ENCODE measurements at regions not wholly inside any gene's neighbourhood (a gene's known extent, or its start where the extent isn't known, plus 50 kb on each side); places are given as distances from the start of the nearest gene placed in this dataset.
"Not testable (repeated sequence)": the region's sequence is repeated elsewhere in the genome, so short reads cannot be mapped to it uniquely, and the experiment has no call there.

- DNase-seq (ENCODE audit: low spot score) (no peak), FAIRE-seq (no peak)
Measured at GRCh38 chr14:44620121-44621019, 113.3 kb upstream of the FSCB start.

DNA sequence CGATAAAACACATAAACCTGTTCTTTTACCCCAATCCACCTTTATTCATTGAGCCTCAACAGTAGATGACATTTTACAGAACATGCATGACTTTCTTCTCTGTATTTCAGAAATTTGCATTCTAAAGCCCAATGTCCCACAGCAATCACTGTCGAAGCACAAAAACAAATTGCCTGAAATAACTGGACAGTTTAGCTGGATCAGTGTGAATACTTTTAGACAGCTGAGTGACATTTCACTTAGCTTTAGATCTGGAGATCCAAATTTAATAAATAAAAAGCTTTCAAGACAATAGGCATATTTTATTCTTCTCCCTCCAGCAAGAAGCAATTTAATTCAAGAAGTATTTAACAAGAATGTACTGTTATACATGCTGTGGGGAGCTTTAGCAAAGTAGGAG, 109.1 kb upstream of the FSCB start:
- no peak for FAIRE-seq

DNA sequence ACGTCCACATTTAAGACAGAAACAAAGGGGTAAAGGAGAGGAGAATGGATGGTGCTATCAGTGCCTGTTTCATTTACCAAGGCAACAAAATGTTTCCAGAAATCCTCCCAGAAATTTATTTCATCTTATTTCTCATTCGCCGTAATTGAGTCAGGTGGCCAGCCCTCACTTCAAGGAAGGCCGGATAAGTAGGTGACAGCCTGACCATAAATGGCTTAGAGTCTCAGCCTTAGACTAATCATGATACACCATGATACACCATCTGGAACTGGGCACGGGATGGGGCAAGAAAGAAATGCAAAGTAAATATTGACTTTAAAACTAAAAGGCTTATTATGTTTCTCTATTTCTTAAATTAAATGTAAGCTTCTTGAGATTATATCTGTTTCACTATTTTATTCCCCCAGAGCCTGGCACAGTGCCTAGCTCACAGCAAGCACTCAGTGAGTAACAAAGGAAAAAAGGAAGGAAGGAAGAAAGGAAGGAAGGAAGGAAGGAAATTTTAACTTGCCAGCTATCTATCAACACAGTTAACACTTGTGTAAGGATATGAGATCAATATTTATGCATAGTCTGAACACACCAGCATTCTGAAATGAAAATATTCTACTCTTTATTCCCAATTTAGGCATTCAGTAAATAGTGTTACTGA, 106.1 kb upstream of the FSCB start:
- FAIRE-seq (no peak), DNase-seq (ENCODE audit: low spot score) (no peak)

More for the DNA sequence above, 109.1 kb upstream of the FSCB start:
- DNase-seq (ENCODE audit: low spot score): no peak

- DNase-seq (ENCODE audit: low spot score): no peak
- FAIRE-seq: no peak
Measured at GRCh38 chr14:44612002-44612401, 104.9 kb upstream of the FSCB start.

GRCh38 chr14:44609876-44610510, 102.9 kb upstream of the FSCB start:
- DNase-seq (ENCODE audit: low spot score) (no peak), FAIRE-seq (no peak)

DNA sequence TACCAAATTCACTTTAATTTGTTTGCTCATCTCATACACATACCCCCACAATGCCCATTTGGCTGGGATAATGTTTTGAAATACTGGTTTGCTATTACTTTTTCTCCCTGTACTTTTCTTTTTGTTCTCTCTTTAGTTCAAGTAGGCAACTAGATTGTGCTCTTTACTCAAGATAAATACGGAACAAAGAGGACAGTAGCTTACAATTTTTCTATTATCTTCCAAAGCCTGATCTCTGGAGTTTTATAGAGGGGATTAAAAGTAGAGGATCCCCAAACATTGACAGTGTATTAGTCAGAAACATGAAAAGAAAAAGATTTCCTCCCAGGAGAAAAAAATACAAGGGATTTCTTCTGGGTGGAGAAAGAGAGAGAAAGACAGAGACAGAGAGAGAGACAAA, 102.1 kb upstream of the FSCB start:
- FAIRE-seq: no peak
- no peak for DNase-seq (ENCODE audit: low spot score)

DNA sequence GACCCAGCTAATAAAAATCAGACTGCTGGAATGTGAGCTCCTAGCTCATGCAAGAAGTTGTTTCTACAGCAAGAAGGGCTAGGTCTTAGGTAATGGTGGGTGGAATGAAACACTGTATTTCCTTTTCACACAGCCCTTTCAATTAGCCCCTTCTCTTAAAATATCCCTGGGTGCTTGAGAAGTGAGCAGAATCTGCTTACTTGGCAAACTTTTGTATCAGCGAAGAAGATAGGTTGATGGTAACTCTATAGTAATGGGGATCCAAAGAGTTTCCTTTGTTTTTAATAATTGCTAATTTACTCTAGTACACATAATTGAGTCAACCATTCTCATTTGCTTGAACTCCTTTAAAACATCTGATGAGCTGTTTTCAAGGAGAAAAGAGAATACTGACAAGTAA, 100.6 kb upstream of the FSCB start:
- FAIRE-seq (no peak), DNase-seq (ENCODE audit: low spot score) (no peak)

GRCh38 chr14:44606576-44606975, 99.5 kb upstream of the FSCB start:
- DNase-seq (ENCODE audit: low spot score) (no peak), FAIRE-seq (no peak)

DNA sequence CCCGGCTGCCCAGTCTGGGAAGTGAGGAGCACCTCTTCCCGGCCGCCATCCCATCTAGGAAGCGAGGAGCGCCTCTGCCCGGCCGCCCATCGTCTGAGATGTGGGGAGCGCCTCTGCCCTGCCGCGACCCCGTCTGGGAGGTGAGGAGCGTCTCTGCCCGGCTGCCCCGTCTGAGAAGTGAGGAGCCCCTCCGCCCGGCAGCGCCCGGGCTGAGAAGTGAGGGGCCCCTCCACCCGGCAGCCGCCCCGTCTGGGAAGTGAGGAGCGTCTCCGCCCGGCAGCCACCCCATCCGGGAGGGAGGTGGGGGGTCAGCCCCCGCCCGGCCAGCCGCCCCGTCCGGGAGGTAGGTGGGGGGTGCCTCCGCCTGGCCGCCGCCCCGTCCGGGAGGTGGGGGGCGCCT, 94.2 kb upstream of the FSCB start:
- not testable (repeated sequence) for DNase-seq (ENCODE audit: low spot score); FAIRE-seq

DNA sequence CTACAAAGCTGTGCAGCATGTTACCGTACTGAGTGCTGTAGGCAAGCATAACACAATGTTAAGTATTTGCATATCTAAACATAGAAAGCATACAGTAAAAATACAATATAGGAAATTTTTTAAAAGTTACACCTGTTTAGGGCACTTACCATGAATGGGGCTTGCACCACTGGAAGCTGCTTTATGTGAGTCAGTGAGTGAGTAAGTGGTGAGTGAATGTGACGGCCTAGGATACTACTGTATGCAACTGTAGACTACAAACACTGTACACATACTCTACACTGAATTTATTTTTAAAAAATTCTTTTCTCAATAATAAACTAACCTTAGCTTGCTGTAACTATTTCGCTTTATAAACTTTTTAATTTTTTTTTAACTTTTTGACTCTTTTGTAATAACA, 82.1 kb upstream of the FSCB start:
- FAIRE-seq (no peak), DNase-seq (ENCODE audit: low spot score) (no peak)

DNA sequence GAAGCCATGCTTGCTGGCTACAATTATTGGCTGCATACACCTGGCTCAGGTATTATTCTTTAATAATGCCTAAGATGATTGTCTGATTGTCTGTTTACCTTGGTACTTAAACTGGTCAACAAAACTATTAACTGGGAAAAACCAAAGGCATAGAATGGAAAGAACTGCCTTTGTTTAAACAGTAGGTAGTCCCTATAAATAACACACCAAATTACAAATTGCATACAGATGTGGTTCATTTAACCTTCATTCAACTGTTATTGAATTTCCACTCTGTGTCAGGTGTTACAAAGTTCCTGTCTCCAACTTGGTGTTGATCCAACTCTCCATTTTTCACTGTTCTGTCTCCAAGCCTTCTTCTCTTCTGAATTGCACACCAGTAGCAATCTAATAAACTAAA, 79.8 kb upstream of the FSCB start:
- FAIRE-seq (no peak), DNase-seq (ENCODE audit: low spot score) (no peak)

GRCh38 chr14:44576356-44576755, 69.3 kb upstream of the FSCB start:
- DNase-seq (ENCODE audit: low spot score) (no peak), FAIRE-seq (no peak)

DNA sequence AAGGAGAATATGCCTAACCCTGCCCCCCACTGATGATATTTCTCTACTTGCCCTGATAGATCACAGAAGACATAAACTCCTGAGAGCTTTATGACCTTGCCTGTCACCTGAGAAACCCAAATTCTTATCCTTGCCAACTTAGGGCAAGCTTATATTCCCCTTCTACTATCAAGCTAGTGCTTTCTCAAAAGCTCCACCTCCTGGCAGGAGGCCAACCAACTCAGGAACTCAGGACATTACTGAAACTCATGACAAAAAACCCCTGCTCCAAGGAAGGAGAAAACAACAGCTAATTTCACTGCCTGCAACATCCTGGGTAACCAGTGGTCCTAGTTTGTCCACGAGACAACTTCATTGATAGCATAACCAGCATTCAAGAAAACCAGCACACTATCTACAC, 60.9 kb upstream of the FSCB start:
- FAIRE-seq (no peak), DNase-seq (ENCODE audit: low spot score) (no peak)

DNA sequence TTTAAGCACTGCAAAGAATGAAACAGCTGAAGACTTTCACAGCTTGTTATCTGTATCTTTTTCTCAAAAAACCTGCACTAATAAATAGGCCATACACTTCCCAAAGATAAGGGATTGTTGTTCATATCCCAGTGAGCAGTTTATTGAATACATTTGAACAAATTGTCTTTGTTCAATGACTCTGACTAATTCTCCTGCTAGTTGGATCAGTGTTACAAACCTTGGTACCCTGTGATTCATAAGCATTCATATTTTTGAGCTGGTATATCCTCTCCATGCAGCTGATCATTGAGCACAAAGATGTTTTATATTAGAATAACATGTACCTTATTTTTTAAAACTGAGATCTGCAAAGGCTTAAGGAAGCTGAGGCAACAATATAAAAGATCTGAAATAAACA, 58.9 kb upstream of the FSCB start:
- DNase-seq (ENCODE audit: low spot score): no peak
- FAIRE-seq: no peak

DNA sequence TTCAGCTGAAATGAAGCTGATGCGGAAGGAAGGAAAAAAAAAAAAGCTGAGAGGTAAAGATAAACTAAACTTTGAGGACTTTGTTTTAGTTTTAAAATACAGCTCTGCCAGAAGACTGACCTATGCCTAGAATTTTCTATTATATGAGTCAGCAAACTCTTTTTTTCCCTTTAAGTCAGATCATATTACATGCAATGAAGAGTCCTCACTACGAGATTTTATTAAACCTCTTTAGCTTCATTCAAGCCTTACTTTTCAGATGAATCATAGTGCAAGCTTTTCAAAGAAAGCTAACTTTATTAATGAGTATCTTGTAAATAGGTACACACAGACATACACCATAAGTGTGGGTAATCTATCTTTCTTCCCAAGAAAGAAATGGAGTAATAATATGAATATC, 57.8 kb upstream of the FSCB start:
- no peak for DNase-seq (ENCODE audit: low spot score)
- FAIRE-seq: no peak
